ENCODE measurements at regions not wholly inside any gene's neighbourhood (a gene's known extent, or its start where the extent isn't known, plus 50 kb on each side); places are given as distances from the start of the nearest gene placed in this dataset.
"Not testable (repeated sequence)": the region's sequence is repeated elsewhere in the genome, so short reads cannot be mapped to it uniquely, and the experiment has no call there.

DNA sequence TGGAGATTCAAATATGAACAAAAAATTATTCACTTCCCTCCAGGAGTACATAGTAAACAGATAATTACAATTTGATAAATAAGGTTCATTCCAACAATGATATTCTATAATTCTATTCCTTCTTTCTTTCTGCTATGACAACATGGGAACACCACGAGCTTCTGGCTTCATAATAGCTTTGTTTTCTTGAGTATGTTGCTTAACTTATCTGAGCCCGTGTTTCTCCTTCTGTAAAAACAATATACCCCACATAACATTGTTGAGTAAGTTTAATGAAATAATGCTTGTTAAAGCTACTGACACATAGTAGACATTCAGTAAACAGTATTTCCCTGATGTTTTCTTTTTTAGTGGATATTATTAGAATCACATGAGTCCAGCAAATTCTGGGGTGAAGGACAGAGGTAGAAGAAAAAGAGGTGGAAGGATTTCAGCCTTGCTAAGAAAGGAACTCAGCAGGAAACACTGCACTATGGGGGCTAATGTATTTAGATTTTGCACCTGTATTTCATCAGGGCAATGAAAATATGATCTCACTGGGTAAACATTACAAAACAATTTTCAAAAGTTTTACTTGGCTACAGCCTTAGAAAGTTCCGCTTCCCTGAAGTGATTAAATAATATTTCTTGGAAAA lies 430.8 kb upstream of the C1orf87 start:
- TF ChIP-seq CTCF (IDR thresholded peaks at IDR 0.05; ENCODE audit: control insufficient read depth, extremely low read depth, insufficient read depth): no peak
- H3K4me3 ChIP-seq (ENCODE audit: low read depth, low read length): no peak overlapping the region
- DNase-seq (ENCODE audit: low read depth): peak; percentile 23

DNA sequence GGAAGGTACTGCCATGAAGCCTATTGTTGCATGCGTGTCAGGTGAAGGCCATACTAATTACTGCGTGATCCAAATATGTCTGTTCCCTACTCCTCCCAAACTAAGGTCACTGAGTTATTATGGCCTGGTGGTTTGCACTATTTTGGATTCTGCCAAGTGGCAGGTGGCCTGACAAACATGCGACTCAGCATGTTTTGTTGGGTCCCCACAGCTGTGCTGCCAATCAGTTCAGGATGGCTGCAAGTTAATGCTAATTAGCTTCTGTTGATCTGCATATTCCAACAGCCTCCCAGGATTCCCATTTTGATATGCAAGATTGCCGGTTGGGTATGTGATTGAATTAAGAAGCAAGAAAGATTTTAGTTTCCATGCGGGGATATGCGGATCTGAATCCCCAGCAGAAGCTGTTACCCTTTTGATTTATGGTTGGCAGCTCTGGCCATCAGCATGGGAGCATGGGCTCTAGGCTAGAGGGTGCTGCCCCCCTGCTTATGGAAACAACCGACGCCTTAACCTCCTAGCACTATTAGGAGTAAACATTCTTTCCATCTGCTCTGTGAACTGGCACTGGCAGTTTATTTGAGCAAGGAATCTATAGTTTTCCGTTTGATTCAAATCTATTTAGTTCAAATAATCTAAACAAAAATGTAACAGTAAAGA lies 429.8 kb upstream of the C1orf87 start:
- no peak for DNase-seq (ENCODE audit: low read depth)
- no peak overlapping the region for H3K4me3 ChIP-seq (ENCODE audit: low read depth, low read length)
- TF ChIP-seq CTCF (IDR thresholded peaks at IDR 0.05; ENCODE audit: control insufficient read depth, extremely low read depth, insufficient read depth): no peak

- no peak for DNase-seq (ENCODE audit: low read depth)
- H3K4me3 ChIP-seq (ENCODE audit: low read depth, low read length): no peak overlapping the region
- TF ChIP-seq CTCF (IDR thresholded peaks at IDR 0.05; ENCODE audit: control insufficient read depth, extremely low read depth, insufficient read depth): no peak
Observed at GRCh38 chr1:60502506-60502905, 428.9 kb upstream of the C1orf87 start.

DNA sequence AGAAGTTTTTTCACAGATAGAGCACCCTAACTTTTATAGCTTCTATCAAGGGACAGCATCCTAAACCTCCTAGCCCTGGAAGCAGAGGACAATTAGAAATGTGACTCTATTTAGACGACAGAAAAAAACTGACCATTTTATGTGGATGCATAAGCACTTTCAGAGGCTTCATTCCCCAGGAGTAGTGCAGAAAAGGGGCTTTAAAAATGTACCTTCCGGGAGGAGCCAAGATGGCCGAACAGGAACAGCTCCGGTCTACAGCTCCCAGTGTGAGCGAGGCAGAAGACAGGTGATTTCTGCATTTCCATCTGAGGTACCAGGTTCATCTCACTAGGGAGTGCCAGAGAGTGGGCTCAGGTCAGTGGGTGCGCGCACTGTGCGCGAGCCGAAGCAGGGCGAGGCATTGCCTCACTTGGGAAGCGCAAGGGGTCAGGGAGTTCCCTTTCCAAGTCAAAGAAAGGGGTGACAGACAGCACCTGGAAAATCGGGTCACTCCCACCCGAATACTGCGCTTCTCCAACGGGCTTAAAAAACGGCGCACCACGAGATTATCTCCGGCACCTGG lies 416.4 kb upstream of the C1orf87 start:
- DNase-seq (ENCODE audit: low read depth); H3K4me3 ChIP-seq (ENCODE audit: low read depth, low read length): not testable (repeated sequence)

DNA sequence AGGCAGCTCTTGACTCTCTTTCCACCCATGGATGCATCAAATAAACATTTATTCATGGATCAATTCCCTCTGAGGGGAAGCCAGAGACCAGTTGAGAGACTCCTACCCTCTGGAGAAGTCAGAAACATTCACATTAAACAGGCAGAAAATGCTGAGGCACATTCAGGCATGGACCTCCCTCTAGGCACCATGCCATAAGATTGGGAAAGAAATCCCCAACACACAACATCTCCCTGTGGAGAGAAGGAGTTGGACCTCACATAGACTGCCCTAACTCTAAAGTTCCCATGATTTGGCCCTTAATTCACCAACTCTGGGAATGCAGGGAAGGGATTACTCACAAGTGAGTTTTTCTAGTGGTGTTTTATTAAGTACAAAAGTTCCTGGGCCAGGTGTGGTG lies 415.3 kb upstream of the C1orf87 start:
- no peak for DNase-seq (ENCODE audit: low read depth)
- no peak overlapping the region for H3K4me3 ChIP-seq (ENCODE audit: low read depth, low read length)
- no peak for TF ChIP-seq CTCF (IDR thresholded peaks at IDR 0.05; ENCODE audit: control insufficient read depth, extremely low read depth, insufficient read depth)

GRCh38 chr1:60487565-60488345 lies 414.2 kb upstream of the C1orf87 start:
- no peak for TF ChIP-seq CTCF (IDR thresholded peaks at IDR 0.05; ENCODE audit: control insufficient read depth, extremely low read depth, insufficient read depth)
- H3K4me3 ChIP-seq (ENCODE audit: low read depth, low read length): no peak overlapping the region
- DNase-seq (ENCODE audit: low read depth): no peak

- no peak for DNase-seq (ENCODE audit: low read depth)
- H3K4me3 ChIP-seq (ENCODE audit: low read depth, low read length): no peak overlapping the region
- no peak for TF ChIP-seq CTCF (IDR thresholded peaks at IDR 0.05; ENCODE audit: control insufficient read depth, extremely low read depth, insufficient read depth)
Observed at GRCh38 chr1:60483509-60483908, 409.9 kb upstream of the C1orf87 start.
